Retinal pigment epithelial cell (primary cell): ENCODE measurements at regions not wholly inside any gene's neighbourhood (a gene's known extent, or its start where the extent isn't known, plus 50 kb on each side); places are given as distances from the start of the nearest gene placed in this dataset.

ENCODE experiments used
- DNase-seq: peaks from one replicate; pipeline ENCODE4 v3.0.0-alpha.2; 2010; ENCODE audit warnings: low read depth
- H3K4me3 ChIP-seq: 2 replicates; pipeline ENCODE4 v1.5.1; 2011; ENCODE audit warnings: mild to moderate bottlenecking, low read length, control low read depth, moderate library complexity
- TF ChIP-seq, protein P1 (sequence below): conservative IDR thresholded peaks from 2 replicates; pipeline ENCODE4 v1.5.1; 2011; ENCODE audit warnings: low read depth, low read length, control low read depth, inconsistent platforms

DNA sequence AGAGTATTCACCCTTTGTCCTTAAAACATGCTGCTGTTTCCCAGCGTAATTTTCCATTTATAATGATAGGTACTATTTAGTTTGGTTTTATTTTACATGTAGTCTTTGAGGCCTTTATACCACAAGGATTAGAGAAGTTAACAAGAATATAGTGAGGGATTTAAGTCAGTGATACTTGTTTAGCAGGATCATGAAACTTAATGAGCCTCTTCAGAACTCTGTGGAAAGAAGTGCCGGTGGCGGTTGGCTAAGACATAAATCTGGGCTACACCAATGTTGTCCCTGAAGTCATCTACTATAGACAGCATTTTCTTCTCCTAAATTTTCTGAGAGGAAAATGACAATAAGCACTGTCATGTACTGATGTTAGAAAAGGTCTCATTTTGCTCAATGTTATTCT, 1226.0 kb upstream of the SEL1L start:
- DNase-seq = no peak
- H3K4me3 ChIP-seq = no peak overlapping the region
- TF ChIP-seq, protein P1, sequence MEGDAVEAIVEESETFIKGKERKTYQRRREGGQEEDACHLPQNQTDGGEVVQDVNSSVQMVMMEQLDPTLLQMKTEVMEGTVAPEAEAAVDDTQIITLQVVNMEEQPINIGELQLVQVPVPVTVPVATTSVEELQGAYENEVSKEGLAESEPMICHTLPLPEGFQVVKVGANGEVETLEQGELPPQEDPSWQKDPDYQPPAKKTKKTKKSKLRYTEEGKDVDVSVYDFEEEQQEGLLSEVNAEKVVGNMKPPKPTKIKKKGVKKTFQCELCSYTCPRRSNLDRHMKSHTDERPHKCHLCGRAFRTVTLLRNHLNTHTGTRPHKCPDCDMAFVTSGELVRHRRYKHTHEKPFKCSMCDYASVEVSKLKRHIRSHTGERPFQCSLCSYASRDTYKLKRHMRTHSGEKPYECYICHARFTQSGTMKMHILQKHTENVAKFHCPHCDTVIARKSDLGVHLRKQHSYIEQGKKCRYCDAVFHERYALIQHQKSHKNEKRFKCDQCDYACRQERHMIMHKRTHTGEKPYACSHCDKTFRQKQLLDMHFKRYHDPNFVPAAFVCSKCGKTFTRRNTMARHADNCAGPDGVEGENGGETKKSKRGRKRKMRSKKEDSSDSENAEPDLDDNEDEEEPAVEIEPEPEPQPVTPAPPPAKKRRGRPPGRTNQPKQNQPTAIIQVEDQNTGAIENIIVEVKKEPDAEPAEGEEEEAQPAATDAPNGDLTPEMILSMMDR = no peak

DNA sequence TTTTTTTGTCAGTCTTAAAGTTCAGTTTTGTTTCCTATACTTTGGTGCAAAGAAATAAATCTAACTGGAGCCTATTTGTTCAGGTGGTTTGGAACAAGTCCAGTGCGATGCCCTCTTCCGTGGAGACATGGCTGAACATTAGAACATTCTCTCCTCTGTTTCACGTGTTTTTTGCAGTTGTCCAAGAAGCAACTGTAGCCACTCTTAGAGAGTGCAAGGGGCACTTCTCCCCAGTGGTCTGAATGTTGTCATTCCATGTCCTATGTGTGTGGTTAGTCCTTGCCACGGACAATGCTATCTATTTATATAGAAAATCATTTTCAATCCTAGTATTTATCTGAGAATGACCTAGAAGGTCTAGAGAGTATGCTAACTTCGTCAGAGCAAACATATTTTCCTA, 1232.5 kb upstream of the SEL1L start:
- TF ChIP-seq, protein P1 = no peak
- no peak for DNase-seq
- no peak overlapping the region for H3K4me3 ChIP-seq

DNA sequence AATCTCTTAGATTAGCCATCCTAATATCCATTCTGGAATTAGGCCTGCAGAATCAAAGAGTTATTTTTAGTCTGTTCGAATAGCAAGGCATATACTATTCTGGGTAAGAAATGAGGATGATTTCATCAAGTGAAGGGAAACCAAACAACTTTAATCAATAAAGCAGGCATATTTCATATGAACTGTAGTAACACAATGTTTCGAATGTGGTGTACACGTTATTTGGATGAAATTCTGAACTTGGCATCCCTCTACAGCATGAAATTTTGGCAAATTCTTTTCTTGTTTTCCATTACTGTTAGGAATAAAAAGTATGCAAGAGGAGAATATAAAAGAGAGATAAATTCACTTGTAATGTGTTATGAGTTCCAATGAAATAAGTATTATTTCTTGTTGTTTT, 1233.3 kb upstream of the SEL1L start:
- TF ChIP-seq, protein P1 = no peak
- H3K4me3 ChIP-seq = no peak overlapping the region
- DNase-seq = no peak

DNA sequence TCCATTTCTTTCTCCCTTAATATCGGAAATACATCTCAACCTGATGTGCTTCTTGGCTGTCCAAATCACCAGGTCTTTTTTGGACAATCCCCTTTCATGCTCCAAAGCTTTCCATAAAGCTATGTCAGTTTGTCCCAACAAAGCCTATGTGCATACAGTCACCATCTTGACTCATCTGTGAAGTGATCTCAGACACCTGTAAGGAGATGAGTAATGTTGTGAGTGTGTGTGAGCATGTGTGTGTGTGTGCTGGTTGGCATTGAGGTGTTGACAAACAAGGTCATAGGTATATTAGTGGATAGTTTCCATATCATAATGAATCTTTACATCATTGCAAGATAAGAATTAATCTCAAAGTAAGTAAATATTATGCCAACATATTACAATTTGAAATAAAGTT, 1243.3 kb upstream of the SEL1L start:
- TF ChIP-seq, protein P1 = no peak
- DNase-seq = no peak

DNA sequence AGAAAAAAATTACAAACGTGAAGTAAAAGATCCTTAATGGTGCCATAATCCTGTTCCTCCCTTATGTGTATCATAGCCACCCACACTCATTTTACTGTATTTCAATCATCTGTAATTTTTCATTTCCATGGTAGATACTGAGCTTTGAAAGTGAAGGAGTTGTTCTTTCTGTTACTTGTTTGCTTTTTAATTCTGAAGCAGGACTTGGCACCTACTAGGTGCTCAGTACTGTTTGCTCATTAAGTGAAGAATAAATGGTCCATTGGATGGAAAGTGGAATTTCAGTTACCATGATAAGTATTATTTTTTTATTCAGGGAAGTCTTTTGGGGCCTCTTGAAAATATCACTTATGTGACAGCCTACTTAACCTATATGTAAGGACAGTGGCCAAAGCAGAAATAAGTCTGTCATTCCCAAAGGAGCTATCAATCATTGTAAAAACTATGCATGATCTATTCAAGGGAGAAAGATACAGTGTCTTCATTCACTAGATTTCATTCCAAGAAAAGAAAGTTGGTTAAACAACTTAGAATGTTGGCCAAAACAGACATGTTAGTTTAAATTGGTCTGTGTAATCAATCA, 1244.4 kb upstream of the SEL1L start:
- DNase-seq = no peak
- no peak overlapping the region for H3K4me3 ChIP-seq
- TF ChIP-seq, protein P1 = no peak

More for the DNA sequence above, 1243.3 kb upstream of the SEL1L start:
- H3K4me3 ChIP-seq = no peak overlapping the region

DNA sequence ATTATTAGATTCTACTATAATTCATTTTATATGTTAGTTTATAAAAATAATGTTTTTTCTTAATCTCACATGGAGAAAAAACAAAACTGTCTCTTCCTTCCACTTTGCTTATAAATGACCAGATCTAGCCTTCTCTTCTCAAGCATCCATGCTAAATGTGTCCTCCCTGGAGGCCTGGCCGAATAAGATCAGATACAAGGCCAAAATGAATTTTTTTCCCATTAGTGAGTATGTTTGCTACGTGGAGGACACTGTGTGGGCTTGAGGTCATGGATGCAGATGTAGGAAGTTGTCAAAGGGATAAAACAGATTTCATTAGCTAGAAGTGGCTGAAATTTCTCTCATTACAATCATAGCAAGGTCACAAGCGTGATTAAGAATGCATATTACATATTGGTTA, 1244.9 kb upstream of the SEL1L start:
- TF ChIP-seq, protein P1 = no peak
- no peak overlapping the region for H3K4me3 ChIP-seq

DNA sequence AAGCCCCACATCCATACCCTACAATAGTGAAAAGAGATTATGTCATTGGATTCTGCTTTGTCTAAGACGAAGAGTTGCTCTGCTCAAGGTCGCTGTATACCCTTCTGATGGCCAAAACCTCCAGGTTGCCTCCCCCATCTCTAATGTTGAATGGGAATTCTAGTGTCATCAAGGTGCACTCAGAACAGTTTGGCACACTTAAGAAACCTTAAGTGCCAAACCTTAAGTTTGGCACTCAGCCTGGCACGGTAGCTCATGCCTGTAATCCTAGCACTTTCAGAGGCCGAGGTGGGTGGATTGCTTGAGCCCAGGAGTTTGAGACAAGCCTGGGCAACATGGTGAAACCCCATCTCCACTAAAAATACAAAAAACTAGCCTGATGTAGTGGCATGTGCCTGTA, 1245.6 kb upstream of the SEL1L start:
- no peak for DNase-seq
- no peak overlapping the region for H3K4me3 ChIP-seq
- TF ChIP-seq, protein P1 = no peak

More for the DNA sequence above, 1244.9 kb upstream of the SEL1L start:
- DNase-seq = no peak
